ENCODE measurements at regions not wholly inside any gene's neighbourhood (a gene's known extent, or its start where the extent isn't known, plus 50 kb on each side); places are given as distances from the start of the nearest gene placed in this dataset.
A peak's percentile ranks its signal among the peaks of the same experiment; 100 is the strongest.

GRCh38 chr21:43338951-43339350 is 88.0 kb downstream of the SIK1 start:
- FAIRE-seq (no peak), DNase-seq (ENCODE audit: low read depth) (no peak)
- TF ChIP-seq CTCF (IDR thresholded peaks at IDR 0.05; ENCODE audit: insufficient read depth, low read length, severe bottlenecking): no peak
- Histone ChIP-seq H3K27me3 (ENCODE audit: control insufficient read depth, insufficient read depth, low read length) (no peaks in the 10 kb centered on the region), H3K36me3 (ENCODE audit: control insufficient read depth, insufficient read depth, low read length) (no peaks in the 10 kb centered on the region), H3K4me3 (ENCODE audit: low read depth, low read length) (no peak overlapping the region)

GRCh38 chr21:43337901-43338655 is 88.9 kb downstream of the SIK1 start:
- Histone ChIP-seq H3K36me3 (ENCODE audit: control insufficient read depth, insufficient read depth, low read length) (no peaks in the 10 kb centered on the region), H3K4me3 (ENCODE audit: low read depth, low read length) (no peak overlapping the region), H3K27me3 (ENCODE audit: control insufficient read depth, insufficient read depth, low read length) (no peaks in the 10 kb centered on the region)
- no peak for DNase-seq (ENCODE audit: low read depth)
- no peak for FAIRE-seq
- no peak for TF ChIP-seq CTCF (IDR thresholded peaks at IDR 0.05; ENCODE audit: insufficient read depth, low read length, severe bottlenecking)

GRCh38 chr21:43335119-43335518 is 91.8 kb downstream of the SIK1 start:
- no peak for TF ChIP-seq CTCF (IDR thresholded peaks at IDR 0.05; ENCODE audit: insufficient read depth, low read length, severe bottlenecking)
- Histone ChIP-seq H3K27me3 (ENCODE audit: control insufficient read depth, insufficient read depth, low read length) (no peaks in the 10 kb centered on the region), H3K36me3 (ENCODE audit: control insufficient read depth, insufficient read depth, low read length) (no peaks in the 10 kb centered on the region), H3K4me3 (ENCODE audit: low read depth, low read length) (no peak overlapping the region)
- DNase-seq (ENCODE audit: low read depth) (no peak), FAIRE-seq (no peak)

- H3K27me3 ChIP-seq (ENCODE audit: control insufficient read depth, insufficient read depth, low read length): no peaks in the 10 kb centered on the region
- H3K36me3 ChIP-seq (ENCODE audit: control insufficient read depth, insufficient read depth, low read length): no peaks in the 10 kb centered on the region
- FAIRE-seq: peak; percentile 80
- TF ChIP-seq CTCF (IDR thresholded peaks at IDR 0.05; ENCODE audit: insufficient read depth, low read length, severe bottlenecking): no peak
- no peak for DNase-seq (ENCODE audit: low read depth)
- no peak overlapping the region for H3K4me3 ChIP-seq (ENCODE audit: low read depth, low read length)
These were observed 92.5 kb downstream of the SIK1 start for GRCh38 chr21:43334214-43334958.

- no peak overlapping the region for H3K4me3 ChIP-seq (ENCODE audit: low read depth, low read length)
- no peaks in the 10 kb centered on the region for H3K36me3 ChIP-seq (ENCODE audit: control insufficient read depth, insufficient read depth, low read length)
- DNase-seq (ENCODE audit: low read depth): peak; percentile 93
- no peaks in the 10 kb centered on the region for H3K27me3 ChIP-seq (ENCODE audit: control insufficient read depth, insufficient read depth, low read length)
- no peak for TF ChIP-seq CTCF (IDR thresholded peaks at IDR 0.05; ENCODE audit: insufficient read depth, low read length, severe bottlenecking)
- FAIRE-seq: peak; percentile 60
These were observed 93.5 kb downstream of the SIK1 start for GRCh38 chr21:43333298-43334062.

All from bronchial epithelial cell (primary cell).